Kidney (tissue), 13 donors: ENCODE measurements at regions not wholly inside any gene's neighbourhood (a gene's known extent, or its start where the extent isn't known, plus 50 kb on each side); places are given as distances from the start of the nearest gene placed in this dataset.

Experiments used
- DNase-seq, 5 donors: peaks; one replicate each; pipeline ENCODE4 v3.0.0-alpha.2; 2013 to 2020
- FAIRE-seq: peaks from 2 replicates; lab custom pipeline; 2012; peaks lifted over from hg19 to GRCh38; lab: Jason Lieb, UNC
- H3K27ac ChIP-seq, 2 donors: one replicate each; pipeline ENCODE4 v1.7.0; 2013; ENCODE audit warnings: low read depth in 2 of 2, low read length in 2 of 2, inconsistent platforms in 1 of 2
- H3K27me3 ChIP-seq: one replicate; pipeline ENCODE4 v1.7.1; 2013; ENCODE audit warnings: low read length, inconsistent platforms; ENCODE audit not compliant: control insufficient read depth, insufficient read depth
- H3K36me3 ChIP-seq, 3 donors: one replicate each; pipeline versions ENCODE4 v1.7.0 to v1.7.1; 2013; ENCODE audit warnings: low read length in 3 of 3, control low read depth in 1 of 3, inconsistent platforms in 1 of 3; ENCODE audit not compliant: insufficient read depth in 3 of 3, control insufficient read depth in 2 of 3
- H3K4me1 ChIP-seq, 3 donors: one replicate each; pipeline versions ENCODE4 v1.7.0 to v1.7.1; 2013; ENCODE audit warnings: low read length in 3 of 3, inconsistent platforms in 1 of 3, low read depth in 1 of 3; ENCODE audit not compliant: control insufficient read depth in 2 of 3, insufficient read depth in 2 of 3
- H3K4me3 ChIP-seq, 3 donors: one replicate each; pipeline versions ENCODE4 v1.7.0 to v1.8.1; 2013; ENCODE audit warnings: low read length in 3 of 3, control low read depth in 1 of 3, inconsistent platforms in 1 of 3
- H3K9ac ChIP-seq, 3 donors: one replicate each; pipeline versions ENCODE4 v1.7.0 to v1.7.1; 2013; ENCODE audit warnings: low read length in 3 of 3, control low read depth in 1 of 3, inconsistent platforms in 1 of 3
- H3K9me3 ChIP-seq, 3 donors: one replicate each; pipeline versions ENCODE4 v1.7.0 to v1.7.1; 2013; ENCODE audit warnings: low read length in 3 of 3, control low read depth in 1 of 3, inconsistent platforms in 1 of 3; ENCODE audit not compliant: control insufficient read depth in 2 of 3, insufficient read depth in 1 of 3
- intact Hi-C: fragments of 100-400 bp; cut with DNase I; formaldehyde crosslinking; loops from one replicate; pipeline ENCODE4 v1.11.1; 2022
- TF ChIP-seq, protein P1 (sequence below): IDR thresholded peaks from 3 replicates; pipeline ENCODE4 v1.5.1; 2012; ENCODE audit warnings: mild to moderate bottlenecking, moderate library complexity, borderline replicate concordance; ENCODE audit not compliant: insufficient read depth; ENCODE audit errors: extremely low read depth
- donor health status: control.
- donor health status: control.
- donor health status: control.
- donor health status: control.
- donor health status: control.
- donor health status: DM: yes; HTN: yes; CAD: no.
- donor health status: Normal renal cell carcinoma (clear cell type).

GRCh38 chr12:4158306-4158705 is 115.3 kb upstream of the CCND2 start:
- FAIRE-seq = no peak
- TF ChIP-seq, protein P1, sequence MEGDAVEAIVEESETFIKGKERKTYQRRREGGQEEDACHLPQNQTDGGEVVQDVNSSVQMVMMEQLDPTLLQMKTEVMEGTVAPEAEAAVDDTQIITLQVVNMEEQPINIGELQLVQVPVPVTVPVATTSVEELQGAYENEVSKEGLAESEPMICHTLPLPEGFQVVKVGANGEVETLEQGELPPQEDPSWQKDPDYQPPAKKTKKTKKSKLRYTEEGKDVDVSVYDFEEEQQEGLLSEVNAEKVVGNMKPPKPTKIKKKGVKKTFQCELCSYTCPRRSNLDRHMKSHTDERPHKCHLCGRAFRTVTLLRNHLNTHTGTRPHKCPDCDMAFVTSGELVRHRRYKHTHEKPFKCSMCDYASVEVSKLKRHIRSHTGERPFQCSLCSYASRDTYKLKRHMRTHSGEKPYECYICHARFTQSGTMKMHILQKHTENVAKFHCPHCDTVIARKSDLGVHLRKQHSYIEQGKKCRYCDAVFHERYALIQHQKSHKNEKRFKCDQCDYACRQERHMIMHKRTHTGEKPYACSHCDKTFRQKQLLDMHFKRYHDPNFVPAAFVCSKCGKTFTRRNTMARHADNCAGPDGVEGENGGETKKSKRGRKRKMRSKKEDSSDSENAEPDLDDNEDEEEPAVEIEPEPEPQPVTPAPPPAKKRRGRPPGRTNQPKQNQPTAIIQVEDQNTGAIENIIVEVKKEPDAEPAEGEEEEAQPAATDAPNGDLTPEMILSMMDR = no peak
- DNase-seq = no peak
- Histone ChIP-seq H3K9ac (no peak overlapping the region), H3K4me1 (no peaks in the 10 kb centered on the region), H3K4me3 (no peak overlapping the region), H3K27ac (no peak overlapping the region), H3K36me3 (no peaks in the 10 kb centered on the region), H3K27me3 (no peaks in the 10 kb centered on the region), H3K9me3 (no peaks in the 10 kb centered on the region)
- intact Hi-C loops = no loop called here

- TF ChIP-seq, protein P1 = no peak
- no peak overlapping the region for H3K27ac ChIP-seq
- no peak overlapping the region for H3K9ac ChIP-seq
- no peaks in the 10 kb centered on the region for H3K27me3 ChIP-seq
- H3K4me3 ChIP-seq = no peak overlapping the region
- FAIRE-seq (no peak), DNase-seq (no peak)
- H3K9me3 ChIP-seq = no peaks in the 10 kb centered on the region
- intact Hi-C loops = no loop called here
- no peaks in the 10 kb centered on the region for H3K4me1 ChIP-seq
- no peaks in the 10 kb centered on the region for H3K36me3 ChIP-seq
Measured at GRCh38 chr12:4157122-4157521, 116.4 kb upstream of the CCND2 start.

DNA sequence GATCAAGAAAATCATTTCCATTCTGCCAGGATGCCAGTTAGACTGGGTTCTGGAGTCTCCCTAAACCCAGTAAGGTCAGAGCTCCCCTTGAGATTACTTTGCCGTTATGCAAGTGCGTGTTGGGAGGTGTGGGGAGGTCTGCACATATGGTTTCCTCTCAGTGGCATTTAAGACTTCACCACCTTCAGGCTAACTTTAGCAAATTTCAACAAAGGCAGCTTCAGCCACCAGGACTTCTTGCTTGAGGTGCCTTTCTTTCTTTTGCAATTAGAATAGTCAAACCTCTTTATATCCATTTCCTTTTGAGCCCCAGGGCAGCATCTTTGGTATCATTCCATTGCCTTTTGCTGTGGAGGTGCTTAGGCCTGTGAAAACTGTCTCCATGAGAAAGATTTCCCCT is 117.2 kb upstream of the CCND2 start:
- Histone ChIP-seq H3K4me3 (no peak overlapping the region), H3K4me1 (no peaks in the 10 kb centered on the region), H3K9ac (no peak overlapping the region), H3K27ac (no peak overlapping the region), H3K9me3 (no peaks in the 10 kb centered on the region), H3K36me3 (no peaks in the 10 kb centered on the region), H3K27me3 (no peaks in the 10 kb centered on the region)
- FAIRE-seq (no peak), DNase-seq (no peak)
- TF ChIP-seq, protein P1 = no peak
- intact Hi-C loops = no loop called here

DNA sequence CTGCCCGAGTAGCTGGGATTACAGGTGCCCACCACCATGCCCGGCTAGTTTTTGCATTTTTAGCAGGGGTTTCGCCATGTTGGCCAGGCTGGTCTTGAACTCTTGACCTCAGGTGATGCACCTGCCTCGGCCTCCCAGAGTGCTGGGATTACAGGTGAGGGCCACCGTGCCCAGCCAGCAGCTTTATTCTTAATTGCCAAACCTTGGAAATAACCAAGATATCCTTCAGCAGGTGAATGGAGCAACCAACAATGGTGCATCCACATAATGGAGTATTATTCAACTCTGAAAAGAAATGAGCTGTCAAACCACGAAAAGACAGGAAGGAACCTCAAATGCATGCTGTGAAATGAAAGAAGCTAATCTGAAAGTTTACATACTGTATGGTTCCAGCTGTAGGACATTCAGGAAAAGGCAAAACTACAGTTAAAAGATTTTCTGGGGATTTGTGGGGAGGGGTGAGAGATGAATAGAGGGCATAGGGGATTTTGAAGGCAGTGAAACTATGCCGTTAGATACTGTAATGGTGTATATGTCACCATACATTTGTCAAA is 118.8 kb upstream of the CCND2 start:
- FAIRE-seq (no peak), DNase-seq (no peak)
- TF ChIP-seq, protein P1 = no peak
- intact Hi-C loops = no loop called here
- Histone ChIP-seq H3K9ac (no peak overlapping the region), H3K27ac (no peak overlapping the region), H3K36me3 (no peaks in the 10 kb centered on the region), H3K4me3 (no peak overlapping the region), H3K4me1 (no peaks in the 10 kb centered on the region), H3K9me3 (no peaks in the 10 kb centered on the region), H3K27me3 (no peaks in the 10 kb centered on the region)
